Breast epithelium (tissue), 3 donors: ENCODE measurements at regions not wholly inside any gene's neighbourhood (a gene's known extent, or its start where the extent isn't known, plus 50 kb on each side); places are given as distances from the start of the nearest gene placed in this dataset.

Experiments
- CTCF ChIP-seq, 3 donors: fragments of 450-650 bp; IDR thresholded peaks; one replicate each; pipeline ENCODE4 v1.5.1; 2016 to 2017; ENCODE audit warnings: antibody characterized with exemption in 3 of 3, mild to moderate bottlenecking in 3 of 3, moderate library complexity in 3 of 3
- POLR2A ChIP-seq: fragments of 450-650 bp; IDR thresholded peaks from one replicate; pipeline ENCODE4 v1.6.1; 2016; ENCODE audit warnings: antibody characterized with exemption, mild to moderate bottlenecking, moderate library complexity
- POLR2AphosphoS5 ChIP-seq, 3 donors: sonication (generic); formaldehyde crosslinking; IDR thresholded peaks; one replicate each; pipeline ENCODE4 v1.6.1; 2017; ENCODE audit warnings: antibody characterized with exemption in 3 of 3

- TF ChIP-seq CTCF (IDR thresholded peaks at IDR 0.05) (no peak), POLR2AphosphoS5 (IDR thresholded peaks at IDR 0.05) (no peak), POLR2A (no peak)
Measured at GRCh38 chr11:91970624-91971023, 254.0 kb upstream of the FAT3 start.
